ENCODE measurements at regions not wholly inside any gene's neighbourhood (a gene's known extent, or its start where the extent isn't known, plus 50 kb on each side); places are given as distances from the start of the nearest gene placed in this dataset.

GRCh38 chr13:68696907-68697306 is 1410.7 kb upstream of the ATXN8OS start:
- H3K9me3 Mint-ChIP-seq (ENCODE audit: low read depth), result no peaks in the 10 kb centered on the region
- no peak for TF ChIP-seq CTCF (IDR thresholded peaks at IDR 0.05; ENCODE audit: unreplicated experiment)
- no peaks in the 10 kb centered on the region for H3K36me3 Mint-ChIP-seq (ENCODE audit: insufficient read depth)
- no peak overlapping the region for H3K27ac Mint-ChIP-seq
- no peaks in the 10 kb centered on the region for H3K4me1 Mint-ChIP-seq (ENCODE audit: low read depth)
- H3K27me3 Mint-ChIP-seq, result no peaks in the 10 kb centered on the region
- no peak overlapping the region for H3K4me3 Mint-ChIP-seq (ENCODE audit: low read depth)
- no peak for DNase-seq (ENCODE audit: low spot score, unreplicated experiment)

- Mint-ChIP-seq H3K27ac (no peak overlapping the region), H3K27me3 (no peaks in the 10 kb centered on the region), H3K36me3 (ENCODE audit: insufficient read depth) (no peaks in the 10 kb centered on the region), H3K9me3 (ENCODE audit: low read depth) (no peaks in the 10 kb centered on the region), H3K4me1 (ENCODE audit: low read depth) (peaks cover 10% of the 10 kb centered on the region), H3K4me3 (ENCODE audit: low read depth) (no peak overlapping the region)
- TF ChIP-seq CTCF (IDR thresholded peaks at IDR 0.05; ENCODE audit: unreplicated experiment), result no peak
- DNase-seq (ENCODE audit: low spot score, unreplicated experiment), result no peak
Observed at GRCh38 chr13:68692049-68692448, 1415.6 kb upstream of the ATXN8OS start.

GRCh38 chr13:68690567-68690966 is 1417.1 kb upstream of the ATXN8OS start:
- H3K27ac Mint-ChIP-seq, result no peak overlapping the region
- no peaks in the 10 kb centered on the region for H3K9me3 Mint-ChIP-seq (ENCODE audit: low read depth)
- DNase-seq (ENCODE audit: low spot score, unreplicated experiment), result no peak
- H3K36me3 Mint-ChIP-seq (ENCODE audit: insufficient read depth), result no peaks in the 10 kb centered on the region
- no peak for TF ChIP-seq CTCF (IDR thresholded peaks at IDR 0.05; ENCODE audit: unreplicated experiment)
- H3K27me3 Mint-ChIP-seq, result no peaks in the 10 kb centered on the region
- no peak overlapping the region for H3K4me3 Mint-ChIP-seq (ENCODE audit: low read depth)
- H3K4me1 Mint-ChIP-seq (ENCODE audit: low read depth), result peaks cover 10% of the 10 kb centered on the region

- H3K27ac Mint-ChIP-seq, result no peak overlapping the region
Observed at GRCh38 chr13:68676513-68677115, 1431.0 kb upstream of the ATXN8OS start.

GRCh38 chr13:68675209-68675608 is 1432.4 kb upstream of the ATXN8OS start:
- DNase-seq (ENCODE audit: low spot score, unreplicated experiment), result no peak
- Mint-ChIP-seq H3K36me3 (ENCODE audit: insufficient read depth) (no peaks in the 10 kb centered on the region), H3K4me1 (ENCODE audit: low read depth) (peaks cover 2% of the 10 kb centered on the region), H3K27ac (no peak overlapping the region), H3K9me3 (ENCODE audit: low read depth) (no peaks in the 10 kb centered on the region), H3K27me3 (no peaks in the 10 kb centered on the region), H3K4me3 (ENCODE audit: low read depth) (no peak overlapping the region)
- no peak for TF ChIP-seq CTCF (IDR thresholded peaks at IDR 0.05; ENCODE audit: unreplicated experiment)

More at GRCh38 chr13:68676513-68677115, 1431.0 kb upstream of the ATXN8OS start:
- Mint-ChIP-seq H3K4me3 (ENCODE audit: low read depth) (no peak overlapping the region), H3K36me3 (ENCODE audit: insufficient read depth) (no peaks in the 10 kb centered on the region), H3K9me3 (ENCODE audit: low read depth) (no peaks in the 10 kb centered on the region), H3K27me3 (no peaks in the 10 kb centered on the region), H3K4me1 (ENCODE audit: low read depth) (no peaks in the 10 kb centered on the region)
- DNase-seq (ENCODE audit: low spot score, unreplicated experiment), result no peak
- no peak for TF ChIP-seq CTCF (IDR thresholded peaks at IDR 0.05; ENCODE audit: unreplicated experiment)

All from progenitor cell of endocrine pancreas (in vitro differentiated cells).